Prostate gland (tissue), 2 donors: ENCODE measurements at regions not wholly inside any gene's neighbourhood (a gene's known extent, or its start where the extent isn't known, plus 50 kb on each side); places are given as distances from the start of the nearest gene placed in this dataset.

Experiments
- DNase-seq: peaks from one replicate; pipeline ENCODE4 v3.0.0-alpha.2; 2019; ENCODE audit warnings: low spot score
- H3K27ac ChIP-seq, 2 donors: fragments of 200-600 bp; sonication (generic); 2 replicates each; pipeline ENCODE4 v1.5.1; 2017 to 2019
- H3K27me3 ChIP-seq: fragments of 200-600 bp; sonication (generic); replicated peaks from 2 replicates; pipeline ENCODE4 v1.5.1; 2019; ENCODE audit not compliant: insufficient read depth
- H3K36me3 ChIP-seq, 2 donors: fragments of 200-600 bp; sonication (generic); 1 replicate in 1 of 2; 2 replicates in 1 of 2; pipeline versions ENCODE4 v1.5.1 to v1.8.1; 2017 to 2019
- H3K4me1 ChIP-seq: fragments of 200-600 bp; sonication (generic); replicated peaks from 2 replicates; pipeline ENCODE4 v1.5.1; 2019
- H3K4me3 ChIP-seq, 2 donors: fragments of 200-600 bp; sonication (generic); 2 replicates each; pipeline ENCODE4 v1.5.1; 2017 to 2019
- H3K9me3 ChIP-seq: fragments of 200-600 bp; sonication (generic); 2 replicates; pipeline ENCODE4 v1.5.1; 2017
- POLR2A ChIP-seq: fragments of 450-650 bp; IDR thresholded peaks from one replicate; pipeline ENCODE4 v1.6.1; 2016; ENCODE audit warnings: antibody characterized with exemption, mild to moderate bottlenecking
- POLR2AphosphoS5 ChIP-seq: sonication (generic); formaldehyde crosslinking; IDR thresholded peaks from one replicate; pipeline ENCODE4 v1.6.1; 2017; ENCODE audit warnings: antibody characterized with exemption
- WGBS: methylation state at CpG from one replicate; pipeline ENCODE4 v1.1.5; 2018; 5-methylcytosine and 5-hydroxymethylcytosine counted together
- intact Hi-C: fragments of 100-400 bp; cut with DNase I; formaldehyde crosslinking; loops from one replicate; pipeline ENCODE4 v1.14.2; 2022
- TF ChIP-seq, protein P1 (sequence below), 4 experiments: fragments of 200-600 bp in 2 of 4; fragments of 450-650 bp in 2 of 4; sonication (generic) in 2 of 4; IDR thresholded peaks; 1 replicate in 3 of 4; 2 replicates in 1 of 4; pipeline ENCODE4 v1.5.1; 2016 to 2019; ENCODE audit warnings: antibody characterized with exemption in 4 of 4, mild to moderate bottlenecking in 2 of 4, moderate library complexity in 2 of 4

DNA sequence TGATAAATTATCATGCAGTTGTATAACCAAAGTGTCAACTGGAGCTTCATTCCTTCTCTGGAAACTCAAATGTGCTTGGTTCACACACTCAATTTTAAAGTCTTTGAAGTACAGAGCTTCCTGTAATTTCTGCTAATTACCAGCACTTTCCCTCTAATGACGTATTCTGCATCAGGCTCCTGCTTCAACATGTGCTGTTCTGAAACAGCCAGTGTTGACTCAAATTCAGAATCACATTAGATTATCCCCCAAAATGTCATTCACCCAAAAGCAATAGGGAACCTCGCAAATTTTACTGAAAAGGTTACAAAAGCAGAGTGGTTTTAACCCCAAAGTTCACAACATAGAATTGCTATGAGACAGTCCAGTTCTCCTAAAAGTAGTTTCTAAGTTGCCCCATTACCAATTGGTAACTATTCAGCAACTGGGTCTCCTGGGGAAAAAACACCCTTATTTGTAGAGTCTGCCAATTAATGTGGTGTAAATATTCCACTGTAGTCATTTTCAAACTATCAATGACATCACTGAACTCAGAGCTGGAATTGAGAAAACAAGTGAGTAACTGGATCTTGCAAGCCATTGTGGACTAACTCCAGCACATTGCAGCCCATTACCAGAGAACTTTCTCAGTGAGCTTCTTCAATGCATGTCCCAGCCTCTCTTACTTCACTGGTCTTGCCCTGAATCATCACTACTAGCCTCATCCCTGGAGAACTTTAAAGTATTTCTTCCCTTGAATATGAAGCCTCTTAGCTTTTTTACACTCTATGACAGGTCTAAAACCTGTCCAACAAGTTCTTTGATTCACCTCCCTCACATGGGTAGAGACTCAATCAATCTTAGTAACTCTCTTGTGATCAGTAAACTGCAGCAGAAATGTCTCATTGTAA lies 955.4 kb downstream of the EFNB2 start:
- DNase-seq = no peak
- Histone ChIP-seq H3K27me3 (no peaks in the 10 kb centered on the region), H3K27ac (no peak overlapping the region), H3K9me3 (no peaks in the 10 kb centered on the region), H3K36me3 (no peaks in the 10 kb centered on the region), H3K4me1 (no peaks in the 10 kb centered on the region), H3K4me3 (no peak overlapping the region)
- intact Hi-C loops = no loop called here
- TF ChIP-seq, protein P1, sequence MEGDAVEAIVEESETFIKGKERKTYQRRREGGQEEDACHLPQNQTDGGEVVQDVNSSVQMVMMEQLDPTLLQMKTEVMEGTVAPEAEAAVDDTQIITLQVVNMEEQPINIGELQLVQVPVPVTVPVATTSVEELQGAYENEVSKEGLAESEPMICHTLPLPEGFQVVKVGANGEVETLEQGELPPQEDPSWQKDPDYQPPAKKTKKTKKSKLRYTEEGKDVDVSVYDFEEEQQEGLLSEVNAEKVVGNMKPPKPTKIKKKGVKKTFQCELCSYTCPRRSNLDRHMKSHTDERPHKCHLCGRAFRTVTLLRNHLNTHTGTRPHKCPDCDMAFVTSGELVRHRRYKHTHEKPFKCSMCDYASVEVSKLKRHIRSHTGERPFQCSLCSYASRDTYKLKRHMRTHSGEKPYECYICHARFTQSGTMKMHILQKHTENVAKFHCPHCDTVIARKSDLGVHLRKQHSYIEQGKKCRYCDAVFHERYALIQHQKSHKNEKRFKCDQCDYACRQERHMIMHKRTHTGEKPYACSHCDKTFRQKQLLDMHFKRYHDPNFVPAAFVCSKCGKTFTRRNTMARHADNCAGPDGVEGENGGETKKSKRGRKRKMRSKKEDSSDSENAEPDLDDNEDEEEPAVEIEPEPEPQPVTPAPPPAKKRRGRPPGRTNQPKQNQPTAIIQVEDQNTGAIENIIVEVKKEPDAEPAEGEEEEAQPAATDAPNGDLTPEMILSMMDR (IDR thresholded peaks at IDR 0.05) = no peak
- TF ChIP-seq POLR2AphosphoS5 (no peak), POLR2A (no peak)
- 96% methylated on average over 2 of the region's 2 CpGs for WGBS

DNA sequence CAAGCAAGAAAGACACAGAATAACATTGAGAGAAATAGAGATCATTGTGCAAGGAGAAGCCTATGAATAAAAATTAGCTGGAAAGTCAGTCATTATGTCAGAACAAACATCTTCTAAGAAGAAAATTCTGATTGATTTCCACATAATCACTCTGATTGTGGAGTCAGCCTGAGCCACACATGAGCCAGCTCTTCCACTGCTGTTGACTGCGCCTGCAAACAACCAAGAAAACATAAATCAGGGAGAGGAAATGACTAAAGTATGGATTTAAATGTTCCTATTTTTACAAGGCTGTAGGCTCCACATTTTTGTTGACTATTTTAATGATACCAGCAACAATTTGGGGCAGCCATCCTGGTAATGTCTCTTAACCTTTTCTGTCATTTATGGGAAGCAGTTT lies 962.3 kb downstream of the EFNB2 start:
- 82% methylated on average over 1 of the region's 1 CpG for WGBS
- intact Hi-C loops = no loop called here

DNA sequence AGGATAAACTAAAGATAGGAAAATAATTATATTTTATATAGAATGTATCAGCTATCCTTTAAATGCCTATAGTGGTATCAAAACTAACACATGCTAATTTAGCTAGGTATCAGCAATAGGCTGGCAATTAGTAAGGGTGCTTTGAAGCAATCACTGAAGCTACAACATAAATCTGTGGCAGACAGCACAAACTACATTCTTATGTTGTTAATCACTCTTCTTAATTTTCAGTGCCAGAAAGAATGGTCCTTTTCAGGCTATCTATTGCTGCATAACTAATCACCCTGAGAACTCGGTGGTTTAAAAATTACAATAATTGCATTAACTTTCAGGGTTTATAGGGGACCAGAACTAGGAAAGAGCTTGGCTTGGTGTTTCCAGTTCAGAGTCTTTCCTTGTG lies 963.1 kb downstream of the EFNB2 start:
- TF ChIP-seq, protein P1 (IDR thresholded peaks at IDR 0.05) = no peak
- TF ChIP-seq POLR2AphosphoS5 (no peak), POLR2A (no peak)
- Histone ChIP-seq H3K36me3 (no peaks in the 10 kb centered on the region), H3K9me3 (no peaks in the 10 kb centered on the region), H3K27ac (no peak overlapping the region), H3K4me1 (no peaks in the 10 kb centered on the region), H3K4me3 (no peak overlapping the region), H3K27me3 (no peaks in the 10 kb centered on the region)
- WGBS = 77% methylated on average over 1 of the region's 1 CpG
- DNase-seq = no peak
- intact Hi-C loops = no loop called here

More for the DNA sequence above, 962.3 kb downstream of the EFNB2 start:
- Histone ChIP-seq H3K27ac (no peak overlapping the region), H3K27me3 (no peaks in the 10 kb centered on the region), H3K36me3 (no peaks in the 10 kb centered on the region), H3K4me1 (no peaks in the 10 kb centered on the region), H3K4me3 (no peak overlapping the region), H3K9me3 (no peaks in the 10 kb centered on the region)
- DNase-seq = no peak
- TF ChIP-seq, protein P1 (IDR thresholded peaks at IDR 0.05) = no peak
- TF ChIP-seq POLR2AphosphoS5 (no peak), POLR2A (no peak)

DNA sequence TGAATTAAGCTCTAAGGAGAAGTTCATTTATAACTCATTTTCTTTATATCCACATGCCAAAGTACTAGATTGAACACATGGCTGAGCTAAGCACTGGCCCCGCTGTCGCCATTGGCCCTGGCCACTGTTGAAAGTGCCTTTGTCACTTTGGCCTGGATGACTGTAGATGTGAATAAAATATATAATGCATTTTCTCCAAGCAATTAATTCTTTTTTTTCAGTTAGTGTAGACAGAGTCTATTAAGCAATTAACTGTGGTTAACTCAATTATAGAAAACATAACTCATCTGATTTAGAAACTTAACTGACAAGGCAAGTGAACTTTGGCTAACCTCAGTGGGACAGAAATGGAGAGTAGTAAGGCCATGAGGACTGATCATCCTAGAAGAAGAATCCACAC lies 965.6 kb downstream of the EFNB2 start:
- intact Hi-C loops = no loop called here
- Histone ChIP-seq H3K27ac (no peak overlapping the region), H3K4me3 (no peak overlapping the region), H3K9me3 (no peaks in the 10 kb centered on the region), H3K4me1 (no peaks in the 10 kb centered on the region), H3K27me3 (no peaks in the 10 kb centered on the region), H3K36me3 (no peaks in the 10 kb centered on the region)
- DNase-seq = no peak
- 96% methylated on average over 2 of the region's 2 CpGs for WGBS
- no peak for TF ChIP-seq POLR2AphosphoS5
- TF ChIP-seq POLR2A = no peak
- TF ChIP-seq, protein P1 (IDR thresholded peaks at IDR 0.05) = no peak

DNA sequence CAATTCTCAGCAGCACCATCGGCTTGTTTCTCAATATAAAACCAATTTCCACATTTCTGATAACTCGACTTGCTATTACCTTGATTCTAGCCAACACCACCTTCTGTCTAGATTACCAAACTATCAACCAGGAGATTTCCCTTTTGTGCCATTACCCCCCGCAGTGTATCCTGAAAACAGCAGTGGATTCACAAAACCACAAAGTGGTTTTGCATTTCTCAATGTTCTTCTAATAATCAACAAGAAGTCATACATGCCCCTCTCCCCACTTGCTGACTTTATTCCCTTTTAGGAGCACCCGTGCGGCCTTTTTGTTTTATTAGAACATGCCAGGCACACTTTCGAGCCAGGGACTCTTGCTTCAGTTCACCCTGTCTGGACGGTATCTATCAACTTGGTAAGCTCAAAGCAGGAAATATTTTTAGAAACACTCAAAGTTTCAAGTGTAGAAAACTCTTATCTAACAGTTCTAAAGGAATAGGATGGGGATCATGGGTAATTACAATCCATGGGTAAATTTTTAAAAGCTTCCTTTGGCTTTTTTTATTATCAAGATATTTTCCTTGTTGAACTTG lies 967.4 kb downstream of the EFNB2 start:
- Histone ChIP-seq H3K27ac (no peak overlapping the region), H3K4me3 (no peak overlapping the region), H3K27me3 (no peaks in the 10 kb centered on the region), H3K36me3 (no peaks in the 10 kb centered on the region), H3K4me1 (no peaks in the 10 kb centered on the region), H3K9me3 (no peaks in the 10 kb centered on the region)
- 91% methylated on average over 7 of the region's 7 CpGs for WGBS
- no peak for TF ChIP-seq POLR2AphosphoS5
- no peak for TF ChIP-seq POLR2A
- TF ChIP-seq, protein P1 (IDR thresholded peaks at IDR 0.05) = no peak
- DNase-seq = no peak
- intact Hi-C loops = no loop called here
